ENCODE measurements at regions not wholly inside any gene's neighbourhood (a gene's known extent, or its start where the extent isn't known, plus 50 kb on each side); places are given as distances from the start of the nearest gene placed in this dataset.

DNA sequence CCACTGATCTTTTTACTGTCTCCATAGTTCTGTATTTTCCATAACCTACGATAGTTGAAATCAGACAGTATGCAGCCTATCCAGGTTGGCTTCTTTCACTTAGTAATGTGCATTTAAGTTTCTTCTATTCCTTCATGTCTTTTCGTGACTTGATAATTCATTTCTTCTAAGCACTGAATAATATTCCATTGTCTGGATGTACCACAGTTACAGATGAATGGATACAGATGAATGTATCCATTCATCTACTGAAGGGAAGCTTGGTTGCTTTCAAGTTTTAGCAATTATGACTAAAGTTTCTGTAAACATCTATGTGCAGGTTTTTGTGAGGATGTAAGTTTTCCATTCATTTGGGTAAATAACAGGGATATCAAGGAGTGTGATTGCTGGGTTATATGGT is 124.8 kb downstream of the NSUN3 start:
- H3K9me3 ChIP-seq (replicated peaks in 1 of 3), result no peaks in the 10 kb centered on the region
- intact Hi-C loops (cut with DNase I), result no loop called here
- H3K4me3 ChIP-seq, result no peak overlapping the region
- DNase-seq, result no peak
- no peaks in the 10 kb centered on the region for H3K36me3 ChIP-seq (replicated peaks in 1 of 2)
- TF ChIP-seq POLR2A (IDR thresholded peaks at IDR 0.05), result no peak
- TF ChIP-seq, protein P1, sequence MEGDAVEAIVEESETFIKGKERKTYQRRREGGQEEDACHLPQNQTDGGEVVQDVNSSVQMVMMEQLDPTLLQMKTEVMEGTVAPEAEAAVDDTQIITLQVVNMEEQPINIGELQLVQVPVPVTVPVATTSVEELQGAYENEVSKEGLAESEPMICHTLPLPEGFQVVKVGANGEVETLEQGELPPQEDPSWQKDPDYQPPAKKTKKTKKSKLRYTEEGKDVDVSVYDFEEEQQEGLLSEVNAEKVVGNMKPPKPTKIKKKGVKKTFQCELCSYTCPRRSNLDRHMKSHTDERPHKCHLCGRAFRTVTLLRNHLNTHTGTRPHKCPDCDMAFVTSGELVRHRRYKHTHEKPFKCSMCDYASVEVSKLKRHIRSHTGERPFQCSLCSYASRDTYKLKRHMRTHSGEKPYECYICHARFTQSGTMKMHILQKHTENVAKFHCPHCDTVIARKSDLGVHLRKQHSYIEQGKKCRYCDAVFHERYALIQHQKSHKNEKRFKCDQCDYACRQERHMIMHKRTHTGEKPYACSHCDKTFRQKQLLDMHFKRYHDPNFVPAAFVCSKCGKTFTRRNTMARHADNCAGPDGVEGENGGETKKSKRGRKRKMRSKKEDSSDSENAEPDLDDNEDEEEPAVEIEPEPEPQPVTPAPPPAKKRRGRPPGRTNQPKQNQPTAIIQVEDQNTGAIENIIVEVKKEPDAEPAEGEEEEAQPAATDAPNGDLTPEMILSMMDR (IDR thresholded peaks at IDR 0.05), result no peak
- no peaks in the 10 kb centered on the region for H3K27me3 ChIP-seq
- 62 to 75% (median 64%) methylated on average over 2 of the region's 2 CpGs for WGBS, 4 donors
- no peak overlapping the region for H3K27ac ChIP-seq
- H3K4me1 ChIP-seq (replicated peaks in 1 of 2), result no peaks in the 10 kb centered on the region

DNA sequence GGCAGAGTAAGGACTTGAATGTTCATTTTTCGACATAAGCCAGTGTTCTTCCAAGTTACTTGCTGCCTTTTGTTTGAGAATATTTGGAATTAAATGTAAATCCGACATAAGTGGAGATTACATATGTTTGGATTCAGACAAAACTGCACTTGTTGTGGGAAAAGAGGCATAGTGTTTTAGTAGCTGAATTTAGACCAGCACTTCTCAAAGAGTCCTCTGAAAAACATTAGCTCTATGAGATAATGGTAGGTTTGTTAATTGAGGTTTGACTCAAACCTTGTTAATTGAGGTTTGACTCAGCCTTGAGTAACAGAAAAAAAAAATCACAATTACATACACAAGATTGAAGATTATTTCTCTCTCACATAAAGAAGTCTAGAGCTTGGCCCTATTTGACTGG is 132.5 kb downstream of the NSUN3 start:
- intact Hi-C loops (cut with DNase I), result no loop called here
- 65 to 76% (median 69%) methylated on average over 2 of the region's 2 CpGs for WGBS, 4 donors
- no peaks in the 10 kb centered on the region for H3K9me3 ChIP-seq (replicated peaks in 1 of 3)
- no peak overlapping the region for H3K4me3 ChIP-seq
- TF ChIP-seq, protein P1 (IDR thresholded peaks at IDR 0.05), result no peak
- no peak for TF ChIP-seq POLR2A (IDR thresholded peaks at IDR 0.05)
- H3K27ac ChIP-seq, result no peak overlapping the region
- no peak for DNase-seq
- no peaks in the 10 kb centered on the region for H3K27me3 ChIP-seq
- H3K36me3 ChIP-seq (replicated peaks in 1 of 2), result no peaks in the 10 kb centered on the region
- H3K4me1 ChIP-seq (replicated peaks in 1 of 2), result no peaks in the 10 kb centered on the region

DNA sequence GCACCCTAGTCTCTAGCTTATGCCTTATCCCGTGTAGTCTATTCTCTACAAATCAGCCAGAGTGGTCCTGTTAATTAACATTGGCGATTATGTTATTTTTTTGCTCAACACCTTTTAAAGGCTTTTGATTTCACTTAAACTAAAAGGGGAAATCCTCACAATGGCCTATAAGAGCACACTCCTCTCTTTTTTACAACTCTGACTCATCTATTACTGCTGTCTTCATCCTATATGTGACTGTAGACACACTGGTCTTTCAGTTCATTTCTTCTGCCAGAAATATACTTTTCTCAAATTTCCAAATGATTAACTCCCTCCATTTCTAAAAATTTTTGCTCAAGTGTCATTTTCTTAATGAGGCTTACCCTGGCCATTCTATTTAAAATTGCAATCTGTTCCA is 143.4 kb downstream of the NSUN3 start:
- Histone ChIP-seq H3K27me3 (no peaks in the 10 kb centered on the region), H3K27ac (no peak overlapping the region), H3K36me3 (replicated peaks in 1 of 2) (no peaks in the 10 kb centered on the region), H3K4me1 (replicated peaks in 1 of 2) (no peaks in the 10 kb centered on the region), H3K4me3 (no peak overlapping the region), H3K9me3 (replicated peaks in 1 of 3) (no peaks in the 10 kb centered on the region)
- intact Hi-C loops (cut with DNase I), result no loop called here
- DNase-seq, result no peak
- 72 to 80% (median 75%) methylated on average over 2 of the region's 2 CpGs for WGBS, 4 donors
- TF ChIP-seq POLR2A (IDR thresholded peaks at IDR 0.05), result no peak
- TF ChIP-seq, protein P1 (IDR thresholded peaks at IDR 0.05), result no peak

DNA sequence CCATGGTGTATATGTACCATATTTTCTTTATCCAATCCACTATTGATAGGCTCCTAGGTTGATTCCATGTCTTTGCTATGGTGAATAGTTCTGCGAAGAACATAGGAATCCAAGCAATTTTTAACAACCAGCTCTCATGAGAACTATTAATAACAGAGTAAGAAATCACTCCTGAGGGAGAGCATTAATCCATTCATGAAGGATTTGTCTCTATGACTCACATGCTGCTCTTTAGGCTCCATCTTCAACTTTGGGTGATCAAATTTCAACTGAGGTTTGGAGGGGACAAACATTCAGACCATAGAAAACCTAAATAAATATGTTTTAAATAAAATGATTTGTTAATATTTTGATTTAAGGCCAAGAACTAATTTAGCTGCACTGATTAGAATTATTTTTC is 147.4 kb downstream of the NSUN3 start:
- intact Hi-C loops (cut with DNase I), result no loop called here
- H3K27me3 ChIP-seq, result no peaks in the 10 kb centered on the region
- no peak overlapping the region for H3K4me3 ChIP-seq
- no peak overlapping the region for H3K27ac ChIP-seq
- H3K4me1 ChIP-seq (replicated peaks in 1 of 2), result no peaks in the 10 kb centered on the region
- no peaks in the 10 kb centered on the region for H3K36me3 ChIP-seq (replicated peaks in 1 of 2)
- no peak for DNase-seq
- 64 to 84% (median 76%) methylated on average over 1 of the region's 1 CpG for WGBS, 4 donors
- no peaks in the 10 kb centered on the region for H3K9me3 ChIP-seq (replicated peaks in 1 of 3)
- TF ChIP-seq POLR2A (IDR thresholded peaks at IDR 0.05), result no peak
- TF ChIP-seq, protein P1 (IDR thresholded peaks at IDR 0.05), result no peak
